ENCODE measurements at regions not wholly inside any gene's neighbourhood (a gene's known extent, or its start where the extent isn't known, plus 50 kb on each side); places are given as distances from the start of the nearest gene placed in this dataset.

- no peak overlapping the region for H3K27ac ChIP-seq
- no peak overlapping the region for H3K4me3 ChIP-seq (ENCODE audit: low read depth, low read length)
- no peaks in the 10 kb centered on the region for H3K27me3 ChIP-seq (replicated peaks)
- in situ Hi-C loops (cut with HindIII; ENCODE audit: low pct_ligation_motif_present, low sequenced_read_pairs), result no loop called here
- no peak for DNase-seq
- TF ChIP-seq, protein P1, sequence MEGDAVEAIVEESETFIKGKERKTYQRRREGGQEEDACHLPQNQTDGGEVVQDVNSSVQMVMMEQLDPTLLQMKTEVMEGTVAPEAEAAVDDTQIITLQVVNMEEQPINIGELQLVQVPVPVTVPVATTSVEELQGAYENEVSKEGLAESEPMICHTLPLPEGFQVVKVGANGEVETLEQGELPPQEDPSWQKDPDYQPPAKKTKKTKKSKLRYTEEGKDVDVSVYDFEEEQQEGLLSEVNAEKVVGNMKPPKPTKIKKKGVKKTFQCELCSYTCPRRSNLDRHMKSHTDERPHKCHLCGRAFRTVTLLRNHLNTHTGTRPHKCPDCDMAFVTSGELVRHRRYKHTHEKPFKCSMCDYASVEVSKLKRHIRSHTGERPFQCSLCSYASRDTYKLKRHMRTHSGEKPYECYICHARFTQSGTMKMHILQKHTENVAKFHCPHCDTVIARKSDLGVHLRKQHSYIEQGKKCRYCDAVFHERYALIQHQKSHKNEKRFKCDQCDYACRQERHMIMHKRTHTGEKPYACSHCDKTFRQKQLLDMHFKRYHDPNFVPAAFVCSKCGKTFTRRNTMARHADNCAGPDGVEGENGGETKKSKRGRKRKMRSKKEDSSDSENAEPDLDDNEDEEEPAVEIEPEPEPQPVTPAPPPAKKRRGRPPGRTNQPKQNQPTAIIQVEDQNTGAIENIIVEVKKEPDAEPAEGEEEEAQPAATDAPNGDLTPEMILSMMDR (IDR thresholded peaks at IDR 0.05; ENCODE audit: low read depth, low read length, missing control alignments), result no peak
- H3K36me3 ChIP-seq (replicated peaks), result no peaks in the 10 kb centered on the region
Observed at GRCh38 chr14:86943391-86944365, 1049.3 kb downstream of the GALC start.

GRCh38 chr14:86942936-86943335 lies 1050.0 kb downstream of the GALC start:
- TF ChIP-seq, protein P1 (IDR thresholded peaks at IDR 0.05; ENCODE audit: low read depth, low read length, missing control alignments), result no peak
- in situ Hi-C loops (cut with HindIII; ENCODE audit: low pct_ligation_motif_present, low sequenced_read_pairs), result no loop called here
- DNase-seq, result no peak
- Histone ChIP-seq H3K36me3 (replicated peaks) (no peaks in the 10 kb centered on the region), H3K27ac (no peak overlapping the region), H3K4me3 (ENCODE audit: low read depth, low read length) (no peak overlapping the region), H3K27me3 (replicated peaks) (no peaks in the 10 kb centered on the region)

- Histone ChIP-seq H3K4me3 (ENCODE audit: low read depth, low read length) (no peak overlapping the region), H3K36me3 (replicated peaks) (no peaks in the 10 kb centered on the region), H3K27me3 (replicated peaks) (no peaks in the 10 kb centered on the region), H3K27ac (no peak overlapping the region)
- no peak for DNase-seq
- in situ Hi-C loops (cut with HindIII; ENCODE audit: low pct_ligation_motif_present, low sequenced_read_pairs), result no loop called here
- TF ChIP-seq, protein P1 (IDR thresholded peaks at IDR 0.05; ENCODE audit: low read depth, low read length, missing control alignments), result no peak
Observed at GRCh38 chr14:86940106-86940505, 1052.9 kb downstream of the GALC start.

- in situ Hi-C loops (cut with HindIII; ENCODE audit: low pct_ligation_motif_present, low sequenced_read_pairs), result no loop called here
- H3K27ac ChIP-seq, result no peak overlapping the region
- DNase-seq, result no peak
- no peaks in the 10 kb centered on the region for H3K36me3 ChIP-seq (replicated peaks)
- TF ChIP-seq, protein P1 (IDR thresholded peaks at IDR 0.05; ENCODE audit: low read depth, low read length, missing control alignments), result no peak
- no peak overlapping the region for H3K4me3 ChIP-seq (ENCODE audit: low read depth, low read length)
- no peaks in the 10 kb centered on the region for H3K27me3 ChIP-seq (replicated peaks)
Observed at GRCh38 chr14:86938320-86938719, 1054.7 kb downstream of the GALC start.

DNA sequence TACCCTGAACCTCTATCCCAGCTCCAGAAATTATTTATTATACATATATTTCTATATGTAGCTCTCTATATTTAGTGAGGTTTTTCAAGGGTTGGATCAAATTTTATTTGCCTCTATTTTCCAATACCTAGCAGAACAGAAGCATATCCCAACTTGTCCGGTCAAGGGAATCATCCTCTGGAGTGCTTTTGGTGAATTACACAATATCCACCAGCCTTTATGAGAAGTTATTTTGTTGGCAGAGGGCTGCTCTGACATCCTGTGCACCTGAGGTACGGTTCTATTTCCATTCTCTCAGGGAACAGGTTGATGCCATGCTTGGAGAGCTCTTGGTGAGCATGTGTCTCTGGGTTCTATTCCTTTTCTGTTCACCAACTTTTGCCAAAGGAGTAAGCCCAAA lies 1056.4 kb downstream of the GALC start:
- DNase-seq, result no peak
- H3K27ac ChIP-seq, result no peak overlapping the region
- in situ Hi-C loops (cut with HindIII; ENCODE audit: low pct_ligation_motif_present, low sequenced_read_pairs), result no loop called here
- H3K36me3 ChIP-seq (replicated peaks), result no peaks in the 10 kb centered on the region
- TF ChIP-seq, protein P1 (IDR thresholded peaks at IDR 0.05; ENCODE audit: low read depth, low read length, missing control alignments), result no peak
- H3K4me3 ChIP-seq (ENCODE audit: low read depth, low read length), result no peak overlapping the region
- H3K27me3 ChIP-seq (replicated peaks), result no peaks in the 10 kb centered on the region
